ENCODE measurements at regions not wholly inside any gene's neighbourhood (a gene's known extent, or its start where the extent isn't known, plus 50 kb on each side); places are given as distances from the start of the nearest gene placed in this dataset.

DNA sequence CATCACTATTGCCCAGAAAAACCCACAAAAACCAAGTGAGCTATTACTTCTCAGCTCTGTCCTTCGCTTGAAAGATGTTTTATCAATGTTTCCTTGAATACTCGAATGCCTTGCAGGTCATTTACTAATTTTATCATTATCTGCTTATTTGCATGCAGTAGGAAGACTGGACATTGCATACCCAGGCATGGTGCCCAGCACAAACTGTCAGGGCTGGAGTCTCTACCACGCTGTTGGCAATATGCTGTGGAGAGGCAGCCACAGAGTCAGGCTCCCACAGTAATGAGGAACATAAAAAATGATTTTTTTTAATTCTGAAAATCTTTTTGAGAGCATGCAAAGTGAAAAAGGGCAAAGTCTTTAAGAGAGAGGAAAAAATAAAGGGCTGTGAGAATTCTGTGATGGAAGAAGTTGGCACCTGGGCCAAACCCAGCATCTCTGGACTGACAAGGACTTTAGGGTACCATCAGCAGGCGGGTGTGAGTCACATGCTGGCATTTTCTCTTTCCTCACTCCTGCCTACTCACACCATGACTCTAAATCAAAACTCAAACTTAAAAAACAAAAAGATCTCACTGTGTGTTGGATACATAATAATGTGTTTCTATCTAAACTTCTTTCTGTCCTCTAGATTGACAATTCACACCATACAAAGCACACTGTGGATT, 709.8 kb upstream of the FANCL start:
- no peak for DNase-seq (ENCODE audit: low read depth)

DNA sequence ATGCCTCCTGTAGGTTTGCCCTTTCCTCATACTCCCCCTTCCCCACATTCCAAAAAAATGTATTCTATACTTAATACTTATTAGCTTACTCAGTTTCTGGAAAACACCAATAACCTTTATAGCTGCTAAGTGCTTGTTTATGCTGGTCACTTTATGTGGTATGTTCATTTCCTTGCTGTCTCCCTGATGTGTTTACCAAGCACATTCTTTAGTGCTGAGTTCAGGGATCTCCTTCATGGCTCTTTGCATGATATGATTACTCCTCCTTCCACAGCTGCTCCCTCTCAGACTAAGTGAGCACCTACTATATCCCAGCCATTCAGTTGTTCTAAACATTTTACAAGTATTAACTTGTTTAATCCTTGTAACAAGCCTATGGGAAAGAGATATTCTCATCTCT, 698.3 kb upstream of the FANCL start:
- DNase-seq (ENCODE audit: low read depth): no peak

DNA sequence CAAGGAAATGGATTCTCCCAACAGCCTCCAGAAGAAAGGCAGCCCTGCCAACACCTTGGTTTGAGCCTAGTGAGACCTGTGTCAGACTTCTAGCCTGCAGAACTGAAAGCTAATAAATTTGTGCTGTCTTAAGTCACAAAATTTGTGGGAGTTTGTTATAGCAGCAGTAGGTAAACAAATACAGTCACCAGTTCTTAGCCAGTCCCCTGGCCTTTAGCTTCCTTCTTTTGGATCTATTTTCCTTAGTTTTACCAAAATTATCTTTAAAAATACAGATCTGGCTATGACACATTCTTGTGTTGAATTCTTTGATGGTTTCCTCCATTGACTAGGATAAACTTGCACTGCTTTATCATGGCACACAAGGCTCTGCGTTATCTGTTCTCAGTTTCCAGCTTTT, 697.9 kb upstream of the FANCL start:
- no peak for DNase-seq (ENCODE audit: low read depth)

DNA sequence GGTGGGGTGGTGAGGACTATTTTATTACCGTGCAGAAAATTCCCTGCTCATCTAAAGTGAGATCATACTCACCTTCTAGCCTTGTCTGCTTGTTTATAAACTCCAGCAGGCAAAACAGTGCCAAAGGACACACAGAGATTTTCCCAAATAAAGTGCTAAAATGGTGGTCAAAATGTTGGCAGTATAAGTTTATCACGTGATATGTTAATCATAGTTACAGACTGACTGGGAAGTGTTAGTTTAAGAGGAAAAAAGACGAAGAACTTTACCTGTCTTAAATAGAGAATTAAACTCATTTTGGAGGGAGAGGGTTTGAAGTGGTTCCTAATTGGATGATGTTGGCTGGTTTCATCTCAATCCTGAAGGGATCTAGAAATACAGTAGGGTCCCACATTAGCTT, 691.7 kb upstream of the FANCL start:
- DNase-seq (ENCODE audit: low read depth): no peak

DNA sequence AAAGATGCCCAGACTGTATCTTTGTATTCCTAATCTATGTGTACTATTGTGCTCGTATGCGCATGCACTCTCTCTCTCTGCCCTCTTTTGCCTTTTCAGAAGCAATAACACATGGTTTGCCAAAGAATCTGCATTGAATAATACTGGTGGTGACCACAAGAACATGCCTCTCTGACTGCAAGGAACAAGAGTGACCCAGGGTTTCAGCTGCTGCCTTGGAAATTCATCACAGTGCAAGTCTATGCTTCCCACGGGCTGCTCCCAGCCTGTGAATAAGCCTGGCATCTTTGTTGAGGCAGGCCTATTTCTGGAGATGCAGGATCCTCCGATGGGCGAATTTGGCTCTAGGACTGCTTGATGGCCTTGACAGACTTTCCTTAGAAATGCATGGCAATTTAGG, 689.4 kb upstream of the FANCL start:
- DNase-seq (ENCODE audit: low read depth): no peak

DNA sequence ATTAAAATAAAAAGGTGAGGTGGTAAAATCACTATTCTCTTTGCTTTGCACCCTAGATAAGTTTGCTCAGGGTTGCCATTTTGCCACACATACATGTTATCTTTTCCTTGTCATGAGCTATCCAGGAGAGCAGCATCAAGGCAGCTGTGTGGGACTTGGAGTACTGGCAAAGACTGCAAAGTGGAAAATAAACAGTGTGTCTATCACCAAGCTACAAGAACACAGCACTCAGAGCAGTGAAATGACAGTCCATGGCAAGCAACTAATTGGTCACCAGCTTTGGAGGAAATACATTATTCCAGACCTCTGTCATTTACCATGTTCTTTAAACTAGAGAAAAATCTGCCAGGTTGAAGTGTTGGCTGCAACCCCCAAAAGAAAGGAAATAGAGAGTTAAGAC, 687.8 kb upstream of the FANCL start:
- DNase-seq (ENCODE audit: low read depth): no peak

DNA sequence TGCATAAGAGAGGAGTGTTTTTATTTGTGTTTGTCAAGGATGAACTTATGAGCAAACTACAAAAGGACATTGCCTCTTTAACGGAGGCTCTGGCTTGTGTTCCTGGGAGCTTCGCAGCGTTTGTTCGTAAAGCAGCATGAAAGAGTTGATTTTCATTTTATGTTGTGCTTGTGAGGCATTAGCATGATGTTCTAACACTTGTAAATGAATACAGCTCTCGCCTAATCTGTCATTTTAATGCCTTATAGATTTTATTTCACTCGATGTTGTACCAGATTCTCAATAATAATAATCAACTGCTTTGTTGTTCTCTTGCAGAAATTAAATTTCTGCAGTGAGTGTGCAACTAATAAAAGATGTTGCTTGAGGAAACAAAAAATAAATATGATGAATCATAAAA, 687.3 kb upstream of the FANCL start:
- DNase-seq (ENCODE audit: low read depth): no peak

DNA sequence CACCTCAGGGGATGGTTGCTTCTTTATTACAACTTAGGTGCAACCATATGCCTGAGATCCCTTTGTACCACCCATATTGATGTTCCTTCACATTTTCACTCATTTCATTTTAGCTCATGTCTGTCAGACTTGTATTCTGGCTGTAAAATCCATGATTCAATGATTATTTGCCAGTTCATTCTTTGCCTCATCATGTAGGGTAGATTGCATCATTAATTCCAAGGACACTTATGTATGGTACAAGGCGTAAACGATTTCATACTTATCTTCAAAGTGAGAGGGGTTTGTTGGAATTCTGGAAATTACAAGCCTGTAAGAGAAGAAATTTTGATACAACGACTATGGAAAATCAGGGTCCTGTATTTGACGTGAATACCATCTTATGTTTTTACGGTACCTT, 685.0 kb upstream of the FANCL start:
- no peak for DNase-seq (ENCODE audit: low read depth)

DNA sequence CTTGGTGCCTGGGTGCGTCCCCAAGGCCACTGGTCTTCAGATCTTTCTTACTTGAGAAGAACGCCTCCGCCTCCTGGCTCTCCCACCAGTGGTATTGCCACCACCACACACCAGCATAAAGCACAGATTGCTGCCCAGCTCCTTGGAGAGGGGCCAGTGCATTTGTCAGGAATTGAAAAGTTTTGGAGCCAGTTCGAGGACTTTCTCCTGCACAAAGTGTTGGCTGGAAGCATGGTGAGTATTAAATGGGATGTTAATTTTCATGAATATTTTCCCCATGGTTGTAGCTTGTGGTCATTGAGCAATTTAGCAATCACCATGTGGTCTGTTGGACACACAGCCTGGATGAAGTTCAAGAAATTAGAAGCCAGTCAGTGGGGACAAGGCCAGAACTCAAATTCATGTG, 684.6 kb upstream of the FANCL start:
- no peak for DNase-seq (ENCODE audit: low read depth)

DNA sequence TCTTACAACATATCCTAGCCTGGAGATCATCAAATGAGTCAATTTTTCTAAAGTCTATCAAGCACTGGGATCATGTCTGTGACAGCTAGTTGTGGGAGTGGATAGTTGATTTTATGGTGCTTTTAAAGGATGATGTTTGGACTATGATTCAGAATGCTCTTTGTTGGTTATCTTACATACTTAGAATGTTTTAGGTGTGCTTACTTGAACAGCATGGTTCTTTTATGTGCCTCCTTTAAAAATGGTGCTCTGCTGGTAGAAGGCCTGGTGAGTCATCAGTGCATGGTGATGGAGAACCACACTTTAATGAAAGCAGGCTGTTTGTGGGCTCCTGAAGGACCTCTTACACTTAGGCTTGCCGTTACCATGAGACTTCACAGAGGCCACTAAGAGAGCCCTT, 682.7 kb upstream of the FANCL start:
- DNase-seq (ENCODE audit: low read depth): no peak

DNA sequence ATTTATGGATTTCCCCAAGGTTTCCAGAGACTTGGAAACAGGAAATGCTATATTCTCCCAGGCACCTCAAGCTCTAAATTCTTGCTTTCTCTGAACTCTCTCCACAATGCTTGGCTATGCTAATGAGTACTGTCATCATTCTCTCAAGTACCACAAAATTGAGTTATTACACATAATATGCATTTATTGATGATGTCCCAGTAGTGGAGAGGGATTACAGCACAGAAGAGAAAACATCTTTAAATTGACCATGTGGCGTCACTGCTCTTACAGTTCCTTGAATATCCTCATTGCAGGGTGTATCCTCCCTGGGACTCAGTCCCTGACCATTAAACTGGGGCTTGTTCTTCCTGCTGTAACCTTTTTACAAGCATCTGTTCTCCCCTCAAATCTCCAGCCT, 681.1 kb upstream of the FANCL start:
- DNase-seq (ENCODE audit: low read depth): no peak

DNA sequence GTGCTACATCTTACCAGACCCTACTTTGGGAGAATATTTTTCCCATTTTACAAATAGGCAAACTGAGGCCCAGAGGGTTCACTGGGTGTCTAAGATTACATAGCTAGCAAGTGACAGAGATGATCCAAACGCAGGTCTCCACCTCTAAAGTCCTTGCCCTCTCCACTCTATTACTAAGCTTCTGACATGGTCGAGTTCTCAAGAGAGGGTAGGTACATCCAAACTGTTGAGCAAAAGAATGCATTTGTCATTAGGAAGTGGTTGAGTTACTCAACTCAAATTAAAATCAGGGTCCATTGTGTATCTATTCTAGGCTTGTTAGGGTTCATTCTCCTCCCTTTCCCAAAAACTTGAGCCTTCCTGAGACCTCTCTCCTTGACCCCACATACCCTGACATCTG, 680.6 kb upstream of the FANCL start:
- DNase-seq (ENCODE audit: low read depth): no peak

DNA sequence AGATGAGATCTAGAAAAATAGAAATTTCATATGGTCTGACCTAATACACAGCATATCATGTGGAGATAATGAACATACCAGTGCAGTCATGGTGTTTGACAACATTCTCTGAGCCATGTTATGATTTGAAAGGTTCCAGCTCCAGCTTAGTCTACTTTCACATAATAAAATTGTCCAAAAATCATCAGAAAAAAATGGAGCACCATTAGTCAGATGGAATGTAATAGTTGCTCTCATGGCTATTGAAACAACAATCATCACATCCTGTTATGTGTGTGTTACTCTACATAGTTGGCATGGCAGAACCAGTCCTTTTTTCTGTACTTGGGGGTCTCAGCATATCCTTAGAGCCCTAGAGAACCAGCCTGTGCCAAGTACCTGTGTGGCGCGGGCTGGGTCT, 678.9 kb upstream of the FANCL start:
- DNase-seq (ENCODE audit: low read depth): no peak

DNA sequence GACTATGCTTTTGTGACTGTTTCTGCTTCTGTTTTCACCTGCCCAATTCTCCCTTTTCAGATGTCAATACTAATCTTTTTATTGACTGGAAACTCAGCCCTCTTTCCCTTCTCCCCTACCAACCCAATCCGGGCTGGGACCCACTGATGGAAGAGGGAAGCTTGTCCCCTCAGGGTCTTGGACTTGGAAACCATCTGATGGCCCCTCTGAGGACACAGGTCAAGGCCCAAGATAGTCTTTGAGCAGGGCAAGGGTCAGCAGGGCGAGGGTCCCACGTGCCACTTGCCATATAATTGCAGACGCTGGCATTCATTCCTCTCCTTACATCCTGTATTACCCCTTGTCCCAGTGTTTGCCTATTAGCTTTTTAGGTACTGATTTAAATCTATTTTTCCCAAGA, 678.2 kb upstream of the FANCL start:
- DNase-seq (ENCODE audit: low read depth): no peak

DNA sequence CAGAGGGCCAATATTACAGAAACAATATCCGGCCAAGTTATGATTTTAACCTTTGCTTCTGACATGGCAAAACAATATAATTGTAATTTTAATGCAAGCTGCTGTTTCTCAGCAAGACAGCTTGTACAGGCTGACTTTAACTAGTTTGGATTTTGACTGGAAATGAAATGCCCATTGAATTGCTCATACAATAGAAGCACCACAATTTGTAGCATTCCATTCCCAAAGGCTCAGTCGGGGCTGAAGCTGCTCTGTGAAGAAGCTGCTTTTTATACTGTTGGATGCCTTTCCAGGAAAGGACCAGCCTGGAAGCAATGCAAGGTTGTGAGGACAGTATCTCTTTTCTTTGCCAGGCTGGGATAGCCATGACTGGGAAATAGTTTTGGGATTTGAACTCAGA, 677.0 kb upstream of the FANCL start:
- DNase-seq (ENCODE audit: low read depth): no peak

DNA sequence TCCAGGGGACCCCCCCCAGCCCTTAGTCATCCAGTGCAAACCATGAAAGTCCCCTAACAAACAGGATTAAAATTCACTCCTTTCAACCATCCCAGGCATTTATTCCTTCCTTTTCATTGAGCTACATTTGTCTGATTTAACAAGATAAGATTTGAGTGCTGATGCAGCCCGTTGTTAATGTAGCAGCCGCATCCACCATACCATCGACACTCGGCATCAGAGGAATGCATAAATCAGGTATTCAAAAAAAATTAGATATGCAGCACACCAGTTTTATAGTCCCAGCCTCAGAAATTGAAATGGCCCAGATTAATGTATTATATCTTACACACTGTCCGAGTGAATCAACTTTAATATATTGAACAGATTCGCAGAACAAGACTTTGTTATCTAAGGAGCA, 676.5 kb upstream of the FANCL start:
- DNase-seq (ENCODE audit: low read depth): no peak

DNA sequence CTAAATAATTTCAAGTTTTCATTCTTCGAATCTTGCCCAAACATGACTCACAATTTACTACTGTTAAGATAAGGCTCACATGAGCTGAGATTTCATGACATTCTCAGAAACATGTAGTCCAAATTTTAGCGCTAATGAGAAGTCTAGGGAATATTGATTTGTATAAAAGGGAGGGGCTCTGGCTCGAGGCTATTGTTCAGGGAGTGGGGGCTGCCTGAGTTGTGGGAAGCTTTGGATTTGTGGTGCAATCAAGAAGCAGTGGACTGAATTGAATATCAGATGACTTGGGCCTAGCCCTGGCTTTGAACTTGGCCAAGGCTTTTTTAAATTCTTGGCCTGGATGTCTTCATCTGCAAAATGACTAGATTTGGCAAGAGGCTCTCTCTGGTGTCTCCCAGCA, 674.9 kb upstream of the FANCL start:
- DNase-seq (ENCODE audit: low read depth): no peak

DNA sequence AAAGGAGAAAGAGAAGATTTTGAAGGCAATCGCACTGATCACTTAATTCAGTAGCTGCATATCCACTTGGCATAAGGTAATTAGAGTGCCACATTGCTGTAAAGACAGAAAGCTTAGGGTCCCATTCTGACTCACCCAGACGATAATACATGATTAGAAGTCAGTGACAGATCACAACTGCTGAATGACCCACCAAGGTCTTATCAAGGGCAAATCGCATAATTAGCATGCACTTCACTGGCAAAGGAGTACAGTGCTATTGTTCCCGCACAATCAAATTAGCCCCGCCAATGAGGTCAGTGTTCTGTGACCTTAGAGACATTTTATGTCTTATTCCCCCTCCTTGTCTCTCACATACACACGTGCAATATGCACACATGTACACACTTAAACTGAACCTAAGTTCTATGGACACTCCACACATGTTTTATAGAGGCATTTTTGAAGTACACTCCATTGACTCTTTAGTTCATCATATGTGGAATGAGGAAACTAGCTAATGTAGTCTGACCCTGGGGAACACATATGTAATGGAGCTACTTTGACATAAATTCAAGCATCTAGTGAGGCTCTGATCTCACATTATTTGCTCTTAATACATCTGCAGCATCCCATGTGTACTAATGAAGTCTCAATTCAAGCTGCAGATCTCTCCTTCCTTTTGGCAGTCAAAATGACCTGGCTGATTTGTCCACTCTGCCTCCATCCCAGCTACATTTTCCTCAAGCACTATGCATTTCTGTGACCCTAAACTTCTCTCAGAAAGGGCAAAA, 673.8 kb upstream of the FANCL start:
- DNase-seq (ENCODE audit: low read depth): no peak

DNA sequence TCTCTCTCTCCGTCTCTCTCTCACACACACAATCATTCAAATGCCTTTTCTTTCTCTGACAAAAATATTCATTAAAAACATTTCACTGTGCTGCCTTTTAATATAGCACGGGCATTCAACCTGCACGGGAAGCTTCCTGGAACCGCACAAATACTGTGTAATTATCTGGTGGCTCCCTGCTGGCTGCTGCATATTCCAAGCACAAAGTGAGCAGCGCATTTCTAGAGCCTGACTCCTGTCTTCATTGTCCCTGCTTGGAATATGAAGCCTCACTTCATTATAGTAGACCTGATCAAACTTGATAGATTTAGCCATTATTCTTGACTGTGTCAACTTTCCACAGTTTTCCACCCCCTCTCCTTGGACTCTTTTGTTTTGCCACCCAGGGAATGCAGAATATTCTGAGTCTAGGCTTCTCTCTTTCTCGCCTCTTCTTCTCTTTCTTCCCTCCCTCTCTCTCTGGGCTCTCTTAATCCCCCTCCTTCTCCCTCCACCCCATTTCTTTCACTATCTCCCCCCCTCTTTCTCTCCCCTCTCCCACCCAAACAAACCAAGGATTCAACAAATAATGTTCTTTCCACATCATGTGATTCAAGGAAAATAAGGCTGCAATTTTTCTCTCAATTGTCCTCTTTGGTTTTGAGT, 672.1 kb upstream of the FANCL start:
- no peak for DNase-seq (ENCODE audit: low read depth)

DNA sequence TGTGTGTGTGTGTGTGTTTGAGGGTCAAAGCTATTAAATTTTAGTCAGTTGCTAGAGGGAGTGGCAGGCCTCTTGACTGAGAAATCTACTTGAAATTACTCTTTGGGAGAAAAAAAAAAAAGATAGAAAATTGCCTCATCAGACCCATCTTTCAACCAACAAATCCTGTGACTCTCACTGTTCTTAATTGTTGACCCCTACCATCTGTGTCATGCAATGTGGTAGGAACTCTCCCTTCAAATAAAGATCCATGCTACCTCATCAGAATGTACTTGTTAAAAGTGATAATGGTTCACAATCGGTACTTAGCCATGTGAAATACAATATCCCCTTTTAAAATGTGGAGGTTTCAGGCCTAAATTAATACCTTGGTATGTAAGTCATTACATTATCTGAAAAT, 670.8 kb upstream of the FANCL start:
- DNase-seq (ENCODE audit: low read depth): no peak

DNA sequence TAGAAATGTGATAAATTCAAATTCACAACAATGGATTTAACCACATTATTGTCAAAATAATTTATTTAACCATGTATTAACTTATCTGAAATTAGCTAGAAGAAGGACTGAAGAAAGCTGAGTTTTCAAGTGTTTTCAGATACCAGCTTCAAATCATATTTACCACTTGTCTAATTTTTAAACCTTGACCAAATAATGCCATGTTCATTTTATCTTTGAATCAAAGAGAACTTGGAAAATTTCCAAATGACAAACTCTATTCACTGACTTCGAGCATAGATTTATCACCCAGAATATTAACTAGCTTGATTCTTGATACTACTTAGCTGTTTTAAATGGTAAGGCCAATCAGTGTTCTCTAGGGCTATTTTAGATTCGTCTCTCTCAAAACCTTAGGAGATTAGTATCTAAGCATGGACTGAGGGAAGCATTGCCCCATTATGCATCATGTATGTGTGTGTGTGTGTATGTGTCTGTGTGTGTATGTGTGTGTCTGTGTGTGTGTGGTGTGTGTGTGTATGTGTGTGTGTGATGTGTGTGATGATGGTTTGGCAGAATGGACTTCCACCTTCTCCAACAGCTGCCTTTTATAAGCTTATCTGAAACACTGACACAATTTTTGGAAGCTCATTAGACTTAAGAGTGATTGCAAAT, 667.5 kb upstream of the FANCL start:
- no peak for DNase-seq (ENCODE audit: low read depth)

DNA sequence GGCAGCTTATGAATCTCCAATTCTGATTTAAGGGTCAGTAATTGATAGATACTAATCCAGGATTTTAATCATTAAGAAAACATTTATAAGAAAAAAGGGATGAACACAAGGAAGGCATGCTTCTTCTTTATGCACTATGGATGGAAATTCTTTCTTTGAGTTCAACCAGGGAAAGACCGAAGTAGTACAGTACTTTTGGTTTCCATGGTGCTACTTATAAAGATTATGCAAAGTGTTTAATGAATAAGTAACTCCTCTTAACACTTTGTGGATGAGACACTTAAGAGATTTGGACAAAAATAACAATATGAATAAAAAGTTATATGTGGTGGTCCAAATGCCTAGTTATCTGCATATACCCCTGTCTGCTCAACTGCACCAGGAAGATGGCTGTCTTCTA, 666.5 kb upstream of the FANCL start:
- DNase-seq (ENCODE audit: low read depth): no peak

DNA sequence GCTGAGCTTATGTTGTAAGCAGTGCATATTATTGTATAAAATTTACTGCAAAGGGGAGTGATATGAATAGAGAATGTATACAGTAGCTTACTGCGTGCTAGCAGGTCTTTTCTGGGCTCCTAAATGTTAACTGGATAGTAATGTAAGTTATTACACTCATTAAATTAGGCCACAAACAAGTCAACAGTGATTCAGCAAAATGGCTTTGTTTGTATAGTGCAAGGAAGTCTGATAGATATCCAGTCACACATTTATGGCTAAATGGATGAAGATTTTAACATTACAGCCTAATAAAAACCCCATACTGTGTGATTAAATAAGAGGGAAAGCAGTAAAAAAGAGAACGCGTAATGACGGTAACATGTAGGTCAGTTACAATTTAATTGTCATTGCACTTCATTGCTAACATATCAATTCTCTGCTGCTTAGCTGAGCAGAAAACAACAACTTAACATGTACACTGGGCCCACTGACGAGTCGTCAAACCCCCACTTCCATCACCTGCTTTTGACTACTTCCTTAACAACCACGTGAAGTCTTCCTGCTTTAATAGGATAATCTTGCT, 665.0 kb upstream of the FANCL start:
- DNase-seq (ENCODE audit: low read depth): no peak

All from stimulated activated CD8-positive, alpha-beta memory T cell treated with anti-CD3 and anti-CD28 coated beads, Interleukin-12 subunit alpha, Interleukin-12 subunit beta, amount 100 ng/mL, for 4 hours (primary cell).